ENCODE measurements at regions not wholly inside any gene's neighbourhood (a gene's known extent, or its start where the extent isn't known, plus 50 kb on each side); places are given as distances from the start of the nearest gene placed in this dataset.

- TF ChIP-seq POLR2A (IDR thresholded peaks at IDR 0.05; ENCODE audit: control extremely low read depth in 1 of 2, low read depth in 2 of 2, low read length in 2 of 2) (no peak), CTCF (IDR thresholded peaks at IDR 0.05; ENCODE audit: control extremely low read depth in 1 of 3, insufficient read depth in 1 of 3, low read depth in 1 of 3, low read length in 3 of 3) (no peak)
These were observed 98.0 kb upstream of the FSIP2 start for GRCh38 chr2:185640588-185640987.

Measured in H1 (cell line).